ENCODE measurements at regions not wholly inside any gene's neighbourhood (a gene's known extent, or its start where the extent isn't known, plus 50 kb on each side); places are given as distances from the start of the nearest gene placed in this dataset.

GRCh38 chr3:151615464-151615863 is 118.3 kb upstream of the AADACL2 start:
- no peak for TF ChIP-seq CTCF (IDR thresholded peaks at IDR 0.05)
- Histone ChIP-seq H3K4me3 (replicated peaks in 1 of 3; ENCODE audit: low read depth in 2 of 3, low read length in 3 of 3) (no peak overlapping the region), H3K9me3 (replicated peaks in 1 of 2; ENCODE audit: control insufficient read depth in 1 of 2, insufficient read depth in 1 of 2, low read length in 2 of 2) (no peaks in the 10 kb centered on the region), H2AFZ (ENCODE audit: insufficient read depth, low read depth, low read length, poor library complexity, severe bottlenecking) (no peak overlapping the region), H3K36me3 (replicated peaks in 1 of 2; ENCODE audit: control insufficient read depth in 1 of 2, insufficient read depth in 2 of 2, low read length in 2 of 2) (no peaks in the 10 kb centered on the region), H3K79me2 (ENCODE audit: insufficient read depth, low read length) (no peaks in the 10 kb centered on the region), H4K20me1 (ENCODE audit: insufficient read depth, low read length) (no peaks in the 10 kb centered on the region), H3K4me1 (ENCODE audit: control insufficient read depth in 1 of 2, insufficient read depth in 2 of 2, low read length in 2 of 2) (no peaks in the 10 kb centered on the region), H3K4me2 (replicated peaks; ENCODE audit: extremely low read depth, low read length, poor library complexity, severe bottlenecking) (no peak overlapping the region), H3K27ac (ENCODE audit: low read depth in 1 of 2, low read length in 2 of 2) (no peak overlapping the region), H3K9ac (ENCODE audit: insufficient read depth, low read length, poor library complexity, severe bottlenecking) (no peak overlapping the region), H3K27me3 (ENCODE audit: control insufficient read depth in 2 of 2, insufficient read depth in 2 of 2, low read length in 2 of 2) (no peaks in the 10 kb centered on the region)
- no peaks in the 10 kb centered on the region for H3K36me3 Mint-ChIP-seq
- peaks cover 0 to 6% (median 0%) of the 10 kb centered on the region in 7 donors for H3K9me3 Mint-ChIP-seq
- DNase-seq: no peak
- WGBS (ENCODE audit: insufficient coverage): 80% methylated on average over 1 of the region's 4 CpGs
- intact Hi-C loops (cut with micrococcal nuclease): no loop called here
- no peak overlapping the region for H3K4me3 Mint-ChIP-seq
- no peak overlapping the region for H3K27ac Mint-ChIP-seq
- H3K27me3 Mint-ChIP-seq (ENCODE audit: low read depth in 3 of 3): peaks cover 0 to 1% (median 1%) of the 10 kb centered on the region in 3 donors
- H3K4me1 Mint-ChIP-seq: peaks cover 2% of the 10 kb centered on the region

- Histone ChIP-seq H3K27ac (ENCODE audit: low read depth in 1 of 2, low read length in 2 of 2) (no peak overlapping the region), H3K4me1 (ENCODE audit: control insufficient read depth in 1 of 2, insufficient read depth in 2 of 2, low read length in 2 of 2) (no peaks in the 10 kb centered on the region), H3K79me2 (ENCODE audit: insufficient read depth, low read length) (no peaks in the 10 kb centered on the region), H3K9me3 (replicated peaks in 1 of 2; ENCODE audit: control insufficient read depth in 1 of 2, insufficient read depth in 1 of 2, low read length in 2 of 2) (no peaks in the 10 kb centered on the region), H3K4me3 (replicated peaks in 1 of 3; ENCODE audit: low read depth in 2 of 3, low read length in 3 of 3) (no peak overlapping the region), H3K27me3 (ENCODE audit: control insufficient read depth in 2 of 2, insufficient read depth in 2 of 2, low read length in 2 of 2) (no peaks in the 10 kb centered on the region), H4K20me1 (ENCODE audit: insufficient read depth, low read length) (no peaks in the 10 kb centered on the region), H3K4me2 (replicated peaks; ENCODE audit: extremely low read depth, low read length, poor library complexity, severe bottlenecking) (no peak overlapping the region), H3K9ac (ENCODE audit: insufficient read depth, low read length, poor library complexity, severe bottlenecking) (no peak overlapping the region), H2AFZ (ENCODE audit: insufficient read depth, low read depth, low read length, poor library complexity, severe bottlenecking) (no peak overlapping the region), H3K36me3 (replicated peaks in 1 of 2; ENCODE audit: control insufficient read depth in 1 of 2, insufficient read depth in 2 of 2, low read length in 2 of 2) (no peaks in the 10 kb centered on the region)
- Mint-ChIP-seq H3K36me3 (no peaks in the 10 kb centered on the region), H3K27me3 (ENCODE audit: low read depth in 3 of 3) (peaks cover 0 to 3% (median 2%) of the 10 kb centered on the region in 3 donors), H3K9me3 (peaks cover 0 to 7% (median 3%) of the 10 kb centered on the region in 7 donors), H3K4me3 (no peak overlapping the region), H3K27ac (no peak overlapping the region), H3K4me1 (peaks cover 2% of the 10 kb centered on the region)
- intact Hi-C loops (cut with micrococcal nuclease): no loop called here
- no peak for TF ChIP-seq CTCF (IDR thresholded peaks at IDR 0.05)
- no peak for DNase-seq
- WGBS (ENCODE audit: insufficient coverage): 57% methylated on average over 1 of the region's 2 CpGs
These were observed 121.6 kb upstream of the AADACL2 start for GRCh38 chr3:151612115-151612514.
